Smooth muscle cell (in vitro differentiated cells): ENCODE measurements at regions not wholly inside any gene's neighbourhood (a gene's known extent, or its start where the extent isn't known, plus 50 kb on each side); places are given as distances from the start of the nearest gene placed in this dataset.
"Not testable (repeated sequence)": the region's sequence is repeated elsewhere in the genome, so short reads cannot be mapped to it uniquely, and the experiment has no call there.

Experiments
- DNase-seq: peaks from one replicate; lab custom pipeline; 2025; ENCODE audit not compliant: unreplicated experiment; lab: John Stamatoyannopoulos, UW
- H2AFZ ChIP-seq: fragments of 200-600 bp; sonication (generic); 2 replicates; pipeline ENCODE4 v1.6.0; 2016; ENCODE audit warnings: antibody characterized with exemption, low read depth, mild to moderate bottlenecking
- H3F3A ChIP-seq: fragments of 200-600 bp; sonication (generic); 2 replicates; pipeline ENCODE4 v1.6.0; 2017; ENCODE audit warnings: antibody characterized with exemption, low read depth
- H3K27ac ChIP-seq: fragments of 200-600 bp; sonication (generic); 2 replicates; pipeline ENCODE4 v1.5.1; 2016; ENCODE audit warnings: low read depth, mild to moderate bottlenecking
- H3K27me3 ChIP-seq: fragments of 200-600 bp; sonication (generic); 2 replicates; pipeline ENCODE4 v1.6.1; 2016; ENCODE audit warnings: low read depth, mild to moderate bottlenecking
- H3K36me3 ChIP-seq: fragments of 200-600 bp; sonication (generic); 2 replicates; pipeline ENCODE4 v1.5.1; 2016; ENCODE audit warnings: low read depth
- H3K4me1 ChIP-seq: fragments of 200-600 bp; sonication (generic); 2 replicates; pipeline ENCODE4 v1.5.1; 2016; ENCODE audit warnings: low read depth
- H3K4me2 ChIP-seq: fragments of 200-600 bp; sonication (generic); 2 replicates; pipeline ENCODE4 v1.6.0; 2016; ENCODE audit warnings: mild to moderate bottlenecking
- H3K4me3 ChIP-seq: fragments of 200-600 bp; sonication (generic); 2 replicates; pipeline ENCODE4 v1.5.1; 2016; ENCODE audit warnings: mild to moderate bottlenecking
- H3K79me2 ChIP-seq: fragments of 200-600 bp; sonication (generic); 2 replicates; pipeline ENCODE4 v1.6.0; 2016; ENCODE audit warnings: low read depth, mild to moderate bottlenecking
- H3K9ac ChIP-seq: fragments of 200-600 bp; sonication (generic); 2 replicates; pipeline ENCODE4 v1.6.0; 2016; ENCODE audit warnings: low read depth
- H3K9me3 ChIP-seq: fragments of 200-600 bp; sonication (generic); replicated peaks from 2 replicates; pipeline ENCODE4 v1.5.1; 2016; ENCODE audit warnings: low read depth
- H4K20me1 ChIP-seq: fragments of 200-600 bp; sonication (generic); 2 replicates; pipeline ENCODE4 v1.6.0; 2016; ENCODE audit warnings: low read depth
- CTCF ChIP-seq: fragments of 200-600 bp; sonication (generic); IDR thresholded peaks from 2 replicates; pipeline ENCODE4 v1.5.1; 2017; ENCODE audit warnings: borderline replicate concordance, mild to moderate bottlenecking, antibody characterized with exemption; ENCODE audit not compliant: insufficient read depth, poor library complexity, severe bottlenecking
- WGBS: methylation state at CpG from one replicate; pipeline ENCODE4 v1.1.7; 2016; ENCODE audit warnings: low lambda C conversion rate; 5-methylcytosine and 5-hydroxymethylcytosine counted together

- Histone ChIP-seq H3K9me3 (no peaks in the 10 kb centered on the region), H4K20me1 (no peaks in the 10 kb centered on the region), H3K4me2 (no peak overlapping the region), H3K4me1 (no peaks in the 10 kb centered on the region), H3K36me3 (no peaks in the 10 kb centered on the region), H3K9ac (no peak overlapping the region), H2AFZ (no peak overlapping the region), H3F3A (no peaks in the 10 kb centered on the region), H3K27me3 (no peaks in the 10 kb centered on the region), H3K4me3 (no peak overlapping the region), H3K79me2 (no peaks in the 10 kb centered on the region), H3K27ac (no peak overlapping the region)
- WGBS, result 88% methylated on average over 22 of the region's 22 CpGs
- DNase-seq, result no peak
- TF ChIP-seq CTCF, result no peak
Observed at GRCh38 chr22:49686495-49687219, 141.0 kb downstream of the BRD1 start.

- no peaks in the 10 kb centered on the region for H3K79me2 ChIP-seq
- WGBS, result 78% methylated on average over 17 of the region's 18 CpGs
- no peak overlapping the region for H3K4me3 ChIP-seq
- TF ChIP-seq CTCF, result no peak
- H3K4me1 ChIP-seq, result no peaks in the 10 kb centered on the region
- H3F3A ChIP-seq, result no peaks in the 10 kb centered on the region
- no peaks in the 10 kb centered on the region for H3K36me3 ChIP-seq
- H2AFZ ChIP-seq, result no peak overlapping the region
- DNase-seq, result no peak
- H3K27ac ChIP-seq, result no peak overlapping the region
- no peaks in the 10 kb centered on the region for H3K9me3 ChIP-seq
- H3K4me2 ChIP-seq, result no peak overlapping the region
- H3K27me3 ChIP-seq, result peaks cover under 1% of the 10 kb centered on the region
- H4K20me1 ChIP-seq, result no peaks in the 10 kb centered on the region
- no peak overlapping the region for H3K9ac ChIP-seq
Observed at GRCh38 chr22:49685686-49686085, 142.0 kb downstream of the BRD1 start.

- Histone ChIP-seq H3K9ac (no peak overlapping the region), H3K9me3 (no peaks in the 10 kb centered on the region), H3K79me2 (no peaks in the 10 kb centered on the region), H2AFZ (no peak overlapping the region), H3F3A (no peaks in the 10 kb centered on the region), H3K27ac (no peak overlapping the region), H4K20me1 (no peaks in the 10 kb centered on the region), H3K36me3 (no peaks in the 10 kb centered on the region), H3K27me3 (peaks cover 5% of the 10 kb centered on the region), H3K4me1 (no peaks in the 10 kb centered on the region), H3K4me2 (no peak overlapping the region), H3K4me3 (no peak overlapping the region)
- no peak for DNase-seq
- no peak for TF ChIP-seq CTCF
- WGBS, result 86% methylated on average over 9 of the region's 9 CpGs
Observed at GRCh38 chr22:49685116-49685515, 142.6 kb downstream of the BRD1 start.

GRCh38 chr22:49683032-49683431, 144.6 kb downstream of the BRD1 start:
- 92% methylated on average over 3 of the region's 3 CpGs for WGBS

GRCh38 chr22:49680819-49681218, 146.9 kb downstream of the BRD1 start:
- 92% methylated on average over 6 of the region's 6 CpGs for WGBS

More at GRCh38 chr22:49683032-49683431, 144.6 kb downstream of the BRD1 start:
- Histone ChIP-seq H3K27me3 (peaks cover 24% of the 10 kb centered on the region), H3K27ac (no peak overlapping the region), H3K36me3 (no peaks in the 10 kb centered on the region), H3K4me1 (no peaks in the 10 kb centered on the region), H3K4me2 (no peak overlapping the region), H3F3A (no peaks in the 10 kb centered on the region), H4K20me1 (no peaks in the 10 kb centered on the region), H3K9me3 (no peaks in the 10 kb centered on the region), H3K79me2 (no peaks in the 10 kb centered on the region), H3K4me3 (no peak overlapping the region), H2AFZ (no peak overlapping the region), H3K9ac (no peak overlapping the region)
- TF ChIP-seq CTCF, result no peak
- DNase-seq, result no peak

More at GRCh38 chr22:49680819-49681218, 146.9 kb downstream of the BRD1 start:
- H3K4me2 ChIP-seq, H3K9me3 ChIP-seq, DNase-seq, H3F3A ChIP-seq, H3K4me1 ChIP-seq, H3K9ac ChIP-seq, H3K79me2 ChIP-seq, H2AFZ ChIP-seq, H4K20me1 ChIP-seq, H3K4me3 ChIP-seq, H3K36me3 ChIP-seq, H3K27ac ChIP-seq: not testable (repeated sequence)
- H3K27me3 ChIP-seq, result peaks cover 28% of the 10 kb centered on the region
